PC-3 (cell line): ENCODE measurements at regions not wholly inside any gene's neighbourhood (a gene's known extent, or its start where the extent isn't known, plus 50 kb on each side); places are given as distances from the start of the nearest gene placed in this dataset.
"Not testable (repeated sequence)": the region's sequence is repeated elsewhere in the genome, so short reads cannot be mapped to it uniquely, and the experiment has no call there.

Source experiments
- ATAC-seq: fragments of 200-7000 bp; cut with Tn5 transposase; 2 replicates; pipeline ENCODE4 v1.9.1; 2020; ENCODE audit warnings: mild to moderate bottlenecking, moderate library complexity
- BruUV-seq: library from RNA; stranded (reverse); fragments of 400-500 nt; replicated peaks from 2 replicates; lab custom pipeline; 2021; lab: Mats Ljungman, UMichigan
- CTCF ChIA-PET: fragments of 300-600 bp; sonication (Branson Sonifier 250); formaldehyde crosslinking; loops from one replicate; lab custom pipeline; 2022; ENCODE audit warnings: antibody characterized with exemption; lab: Charles Lee
- POLR2A ChIA-PET: fragments of 300-600 bp; sonication (Branson Sonifier 250); formaldehyde crosslinking; loops from one replicate; lab custom pipeline; 2022; ENCODE audit warnings: antibody characterized with exemption; ENCODE audit not compliant: unreplicated experiment; lab: Charles Lee
- DNase-seq: peaks from one replicate; pipeline ENCODE4 v3.0.0-alpha.2; 2015
- H2AFZ ChIP-seq: fragments of 300-600 bp; sonication (generic); 2 replicates; pipeline ENCODE4 v1.6.0; 2016; ENCODE audit warnings: antibody characterized with exemption, low read length
- H3F3A ChIP-seq: fragments of 300-600 bp; sonication (generic); one replicate; pipeline ENCODE4 v1.6.0; 2017; ENCODE audit warnings: antibody characterized with exemption, low read length, control low read depth, mild to moderate bottlenecking; ENCODE audit not compliant: unreplicated experiment
- H3K27ac ChIP-seq: fragments of 300-600 bp; sonication (generic); 2 replicates; pipeline ENCODE4 v1.5.1; 2016; ENCODE audit warnings: mild to moderate bottlenecking, low read length
- H3K27me3 ChIP-seq: fragments of 300-600 bp; sonication (generic); 2 replicates; pipeline ENCODE4 v1.6.1; 2016; ENCODE audit warnings: low read length, mixed read lengths
- H3K36me3 ChIP-seq: fragments of 300-600 bp; sonication (generic); 2 replicates; pipeline ENCODE4 v1.6.1; 2016; ENCODE audit warnings: low read depth, mixed run types, low read length, mixed read lengths
- H3K4me1 ChIP-seq: fragments of 300-600 bp; sonication (generic); 2 replicates; pipeline ENCODE4 v1.5.1; 2016; ENCODE audit warnings: low read length; ENCODE audit not compliant: insufficient read depth
- H3K4me2 ChIP-seq: fragments of 300-600 bp; sonication (generic); 2 replicates; pipeline ENCODE4 v1.6.0; 2016; ENCODE audit warnings: low read length
- H3K4me3 ChIP-seq: fragments of 300-600 bp; sonication (generic); 2 replicates; pipeline ENCODE4 v1.5.1; 2016; ENCODE audit warnings: mild to moderate bottlenecking, low read length, mixed read lengths
- H3K79me2 ChIP-seq: fragments of 300-600 bp; sonication (generic); 2 replicates; pipeline ENCODE4 v1.6.1; 2017; ENCODE audit warnings: low read length, mixed read lengths
- H3K9ac ChIP-seq: fragments of 300-600 bp; sonication (generic); 2 replicates; pipeline ENCODE4 v1.6.0; 2016; ENCODE audit warnings: mild to moderate bottlenecking, low read length
- H3K9me2 ChIP-seq: fragments of 300-600 bp; sonication (generic); replicated peaks from 2 replicates; pipeline ENCODE4 v1.6.1; 2016; ENCODE audit warnings: mixed run types, low read length, mixed read lengths
- H3K9me3 ChIP-seq: fragments of 300-600 bp; sonication (generic); 2 replicates; pipeline ENCODE4 v1.6.1; 2016; ENCODE audit warnings: low read length, mixed read lengths
- H4K20me1 ChIP-seq: fragments of 300-600 bp; sonication (generic); 2 replicates; pipeline ENCODE4 v1.6.1; 2016; ENCODE audit warnings: low read length, mixed read lengths
- EZH2 ChIP-seq: fragments of 300-600 bp; sonication (generic); IDR thresholded peaks from one replicate; pipeline ENCODE4 v1.6.1; 2017; ENCODE audit warnings: antibody characterized with exemption, mild to moderate bottlenecking, low read length; ENCODE audit not compliant: unreplicated experiment
- EZH2phosphoT487 ChIP-seq: fragments of 300-600 bp; sonication (generic); IDR thresholded peaks from 2 replicates; pipeline ENCODE4 v1.6.1; 2018; ENCODE audit warnings: mild to moderate bottlenecking, antibody characterized with exemption, low read length, borderline replicate concordance
- intact Hi-C: fragments of 100-400 bp; cut with micrococcal nuclease; formaldehyde crosslinking; loops from 2 replicates; pipeline ENCODE4 v1.9.0; 2023
- TF ChIP-seq, protein P1 (sequence below): fragments of 300-600 bp; sonication (generic); conservative IDR thresholded peaks from 2 replicates; pipeline ENCODE4 v1.5.1; 2017; ENCODE audit warnings: antibody characterized with exemption, low read depth, mild to moderate bottlenecking, low read length

- Histone ChIP-seq H2AFZ (no peak overlapping the region), H3K9me3 (peaks cover 21% of the 10 kb centered on the region), H3K9ac (no peak overlapping the region), H3K9me2 (no peaks in the 10 kb centered on the region), H3K27me3 (peaks cover 42% of the 10 kb centered on the region), H3K79me2 (no peaks in the 10 kb centered on the region), H3K4me3 (no peak overlapping the region), H3K4me2 (no peak overlapping the region), H3K36me3 (no peaks in the 10 kb centered on the region), H3K27ac (no peak overlapping the region), H3K4me1 (no peaks in the 10 kb centered on the region; the same call in 1 of the 2 replicates), H4K20me1 (no peaks in the 10 kb centered on the region), H3F3A (no peaks in the 10 kb centered on the region)
- ChIA-PET CTCF (no interaction called here), POLR2A (no interaction called here)
- intact Hi-C loops, result no loop called here
- DNase-seq (no peak), ATAC-seq (no peak)
- BruUV-seq, result no TSS peak
- no peak for TF ChIP-seq EZH2phosphoT487
- TF ChIP-seq EZH2, result no peak
- TF ChIP-seq, protein P1, sequence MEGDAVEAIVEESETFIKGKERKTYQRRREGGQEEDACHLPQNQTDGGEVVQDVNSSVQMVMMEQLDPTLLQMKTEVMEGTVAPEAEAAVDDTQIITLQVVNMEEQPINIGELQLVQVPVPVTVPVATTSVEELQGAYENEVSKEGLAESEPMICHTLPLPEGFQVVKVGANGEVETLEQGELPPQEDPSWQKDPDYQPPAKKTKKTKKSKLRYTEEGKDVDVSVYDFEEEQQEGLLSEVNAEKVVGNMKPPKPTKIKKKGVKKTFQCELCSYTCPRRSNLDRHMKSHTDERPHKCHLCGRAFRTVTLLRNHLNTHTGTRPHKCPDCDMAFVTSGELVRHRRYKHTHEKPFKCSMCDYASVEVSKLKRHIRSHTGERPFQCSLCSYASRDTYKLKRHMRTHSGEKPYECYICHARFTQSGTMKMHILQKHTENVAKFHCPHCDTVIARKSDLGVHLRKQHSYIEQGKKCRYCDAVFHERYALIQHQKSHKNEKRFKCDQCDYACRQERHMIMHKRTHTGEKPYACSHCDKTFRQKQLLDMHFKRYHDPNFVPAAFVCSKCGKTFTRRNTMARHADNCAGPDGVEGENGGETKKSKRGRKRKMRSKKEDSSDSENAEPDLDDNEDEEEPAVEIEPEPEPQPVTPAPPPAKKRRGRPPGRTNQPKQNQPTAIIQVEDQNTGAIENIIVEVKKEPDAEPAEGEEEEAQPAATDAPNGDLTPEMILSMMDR, result no peak
Observed at GRCh38 chr3:10729439-10729838, 86.6 kb upstream of the SLC6A11 start.

DNA sequence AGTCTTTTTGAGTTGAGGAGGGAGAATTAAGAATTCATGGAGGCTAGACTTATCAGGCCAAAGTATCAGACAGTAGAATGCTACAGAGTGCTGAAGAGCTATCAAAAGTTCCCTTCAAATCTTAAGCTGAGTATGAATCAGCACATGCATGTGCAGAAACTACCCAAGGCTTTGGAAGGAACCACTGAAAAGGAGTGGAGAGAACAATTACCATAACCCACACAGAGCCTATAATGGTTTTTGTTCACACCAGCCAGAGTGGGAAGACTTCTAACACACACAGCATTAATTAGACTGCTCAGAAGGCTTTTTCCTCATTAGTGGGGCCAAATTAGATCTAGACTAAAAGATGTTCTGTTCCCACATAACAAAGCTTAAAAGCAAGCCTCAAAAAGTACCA, 83.7 kb upstream of the SLC6A11 start:
- Histone ChIP-seq H2AFZ (no peak overlapping the region), H3K4me1 (no peaks in the 10 kb centered on the region), H3K4me2 (no peak overlapping the region), H3F3A (no peaks in the 10 kb centered on the region), H3K79me2 (no peaks in the 10 kb centered on the region), H3K9me3 (peaks cover 21% of the 10 kb centered on the region), H3K27me3 (peaks cover 43% of the 10 kb centered on the region), H3K9ac (no peak overlapping the region), H3K36me3 (no peaks in the 10 kb centered on the region), H3K4me3 (no peak overlapping the region), H4K20me1 (no peaks in the 10 kb centered on the region), H3K27ac (no peak overlapping the region), H3K9me2 (no peaks in the 10 kb centered on the region)
- TF ChIP-seq, protein P1, result no peak
- TF ChIP-seq EZH2 (no peak), EZH2phosphoT487 (no peak)
- POLR2A ChIA-PET, result no interaction called here
- CTCF ChIA-PET, result no interaction called here
- intact Hi-C loops, result no loop called here
- no TSS peak for BruUV-seq
- no peak for DNase-seq
- ATAC-seq, result no peak

- Histone ChIP-seq H3K79me2 (no peaks in the 10 kb centered on the region), H3K4me3 (no peak overlapping the region), H3K9ac (no peak overlapping the region), H3K27me3 (peaks cover 43% of the 10 kb centered on the region), H3K36me3 (no peaks in the 10 kb centered on the region), H3K4me1 (no peaks in the 10 kb centered on the region), H3K9me3 (peaks cover 21% of the 10 kb centered on the region), H3K9me2 (no peaks in the 10 kb centered on the region), H3K4me2 (no peak overlapping the region), H4K20me1 (no peaks in the 10 kb centered on the region), H3K27ac (no peak overlapping the region), H2AFZ (no peak overlapping the region), H3F3A (no peaks in the 10 kb centered on the region)
- DNase-seq (no peak), ATAC-seq (no peak)
- TF ChIP-seq, protein P1, result no peak
- TF ChIP-seq EZH2phosphoT487 (no peak), EZH2 (no peak)
- intact Hi-C loops, result no loop called here
- CTCF ChIA-PET, result no interaction called here
- BruUV-seq, result no TSS peak
- POLR2A ChIA-PET, result no interaction called here
Observed at GRCh38 chr3:10733297-10733696, 82.7 kb upstream of the SLC6A11 start.

- H3K4me2 ChIP-seq, H3K4me1 ChIP-seq, H3K79me2 ChIP-seq, H3K9ac ChIP-seq, H3K9me2 ChIP-seq, H3K36me3 ChIP-seq, H3F3A ChIP-seq, H4K20me1 ChIP-seq, DNase-seq, BruUV-seq, H3K4me3 ChIP-seq, H2AFZ ChIP-seq, H3K27ac ChIP-seq, POLR2A ChIA-PET, ATAC-seq: not testable (repeated sequence)
- Histone ChIP-seq H3K27me3 (peaks cover 29% of the 10 kb centered on the region), H3K9me3 (peaks cover 21% of the 10 kb centered on the region)
- CTCF ChIA-PET, result interaction anchor here (0.6 kb wide), 1 partner anchor 319 kb away, joined by 3 read pairs; no protein-coding TSS in a partner anchor
- intact Hi-C loops, result loop anchor here (5.0 kb wide), 1 partner anchor 199 kb away; no protein-coding TSS in a partner anchor
Observed at GRCh38 chr3:10736444-10736843, 79.6 kb upstream of the SLC6A11 start.
